IMR-90 (cell line): ENCODE measurements at regions not wholly inside any gene's neighbourhood (a gene's known extent, or its start where the extent isn't known, plus 50 kb on each side); places are given as distances from the start of the nearest gene placed in this dataset.

Source experiments
- BHLHE40 ChIP-seq: fragments of 150-350 bp; IDR thresholded peaks from 2 replicates; pipeline ENCODE4 v1.6.1; 2016; ENCODE audit warnings: mild to moderate bottlenecking, low read depth, low read length
- CEBPB ChIP-seq: IDR thresholded peaks from 2 replicates; pipeline ENCODE4 v1.6.1; 2012; ENCODE audit warnings: low read depth, low read length, improper control_type of control experiment
- CHD1 ChIP-seq: IDR thresholded peaks from 2 replicates; pipeline ENCODE4 v1.6.1; 2012; ENCODE audit warnings: low read depth, low read length, improper control_type of control experiment
- MAFK ChIP-seq: IDR thresholded peaks from 2 replicates; pipeline ENCODE4 v1.6.1; 2012; ENCODE audit warnings: low read depth, low read length, improper control_type of control experiment
- MAZ ChIP-seq: IDR thresholded peaks from 2 replicates; pipeline ENCODE4 v1.6.1; 2012; ENCODE audit warnings: low read depth, mild to moderate bottlenecking, low read length, improper control_type of control experiment, moderate library complexity, borderline replicate concordance
- MXI1 ChIP-seq: IDR thresholded peaks from 2 replicates; pipeline ENCODE4 v1.6.1; 2012; ENCODE audit warnings: low read depth, mild to moderate bottlenecking, low read length, moderate library complexity, borderline replicate concordance
- NFE2L2 ChIP-seq: fragments of 150-350 bp; IDR thresholded peaks from 2 replicates; pipeline ENCODE4 v1.6.1; 2016; ENCODE audit warnings: low read depth, mild to moderate bottlenecking, low read length
- POLR2A ChIP-seq: IDR thresholded peaks from 2 replicates; pipeline ENCODE4 v1.6.1; 2012; ENCODE audit warnings: mild to moderate bottlenecking, low read depth, low read length
- RAD21 ChIP-seq: IDR thresholded peaks from 2 replicates; pipeline ENCODE4 v1.6.1; 2012; ENCODE audit warnings: low read length, improper control_type of control experiment
- RCOR1 ChIP-seq: IDR thresholded peaks from 2 replicates; pipeline ENCODE4 v1.6.1; 2012; ENCODE audit warnings: mild to moderate bottlenecking, low read length, improper control_type of control experiment; ENCODE audit not compliant: insufficient replicate concordance
- SMC3 ChIP-seq: fragments of 150-350 bp; IDR thresholded peaks from 2 replicates; pipeline ENCODE4 v1.6.1; 2016; ENCODE audit warnings: low read depth, mild to moderate bottlenecking, antibody characterized with exemption, low read length, moderate library complexity
- USF2 ChIP-seq: fragments of 150-350 bp; IDR thresholded peaks from 2 replicates; pipeline ENCODE4 v1.6.1; 2017; ENCODE audit warnings: mild to moderate bottlenecking, antibody characterized with exemption, low read length, low read depth
- TF ChIP-seq, protein P1 (sequence below): conservative IDR thresholded peaks from 2 replicates; pipeline ENCODE4 v1.5.1; 2012; ENCODE audit warnings: mild to moderate bottlenecking, low read depth, low read length, improper control_type of control experiment

DNA sequence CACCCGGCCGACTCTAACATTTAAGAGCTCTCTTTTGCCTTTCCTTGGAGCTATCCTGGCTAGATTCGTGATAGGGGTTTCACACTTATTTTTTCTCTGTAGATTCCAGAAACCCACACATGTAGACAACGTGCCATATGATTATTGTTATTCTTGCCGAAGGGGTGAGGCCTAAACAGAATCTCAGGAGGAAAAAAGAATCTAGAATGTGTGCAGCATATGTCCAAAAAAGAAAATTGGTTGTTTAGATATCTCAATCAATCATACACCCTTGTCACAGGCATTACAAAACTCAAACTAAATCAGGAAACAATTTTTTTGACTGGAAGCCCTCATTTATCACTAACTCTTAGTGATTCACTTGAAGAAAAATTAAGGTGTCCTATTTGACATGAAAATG is 66.9 kb upstream of the TGM3 start:
- TF ChIP-seq MAZ (no peak), POLR2A (no peak), RAD21 (no peak), MXI1 (no peak), RCOR1 (no peak), BHLHE40 (no peak), CEBPB (no peak), CHD1 (no peak), SMC3 (no peak), NFE2L2 (no peak), USF2 (no peak), MAFK (no peak)
- TF ChIP-seq, protein P1, sequence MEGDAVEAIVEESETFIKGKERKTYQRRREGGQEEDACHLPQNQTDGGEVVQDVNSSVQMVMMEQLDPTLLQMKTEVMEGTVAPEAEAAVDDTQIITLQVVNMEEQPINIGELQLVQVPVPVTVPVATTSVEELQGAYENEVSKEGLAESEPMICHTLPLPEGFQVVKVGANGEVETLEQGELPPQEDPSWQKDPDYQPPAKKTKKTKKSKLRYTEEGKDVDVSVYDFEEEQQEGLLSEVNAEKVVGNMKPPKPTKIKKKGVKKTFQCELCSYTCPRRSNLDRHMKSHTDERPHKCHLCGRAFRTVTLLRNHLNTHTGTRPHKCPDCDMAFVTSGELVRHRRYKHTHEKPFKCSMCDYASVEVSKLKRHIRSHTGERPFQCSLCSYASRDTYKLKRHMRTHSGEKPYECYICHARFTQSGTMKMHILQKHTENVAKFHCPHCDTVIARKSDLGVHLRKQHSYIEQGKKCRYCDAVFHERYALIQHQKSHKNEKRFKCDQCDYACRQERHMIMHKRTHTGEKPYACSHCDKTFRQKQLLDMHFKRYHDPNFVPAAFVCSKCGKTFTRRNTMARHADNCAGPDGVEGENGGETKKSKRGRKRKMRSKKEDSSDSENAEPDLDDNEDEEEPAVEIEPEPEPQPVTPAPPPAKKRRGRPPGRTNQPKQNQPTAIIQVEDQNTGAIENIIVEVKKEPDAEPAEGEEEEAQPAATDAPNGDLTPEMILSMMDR, result no peak
